ENCODE measurements at regions not wholly inside any gene's neighbourhood (a gene's known extent, or its start where the extent isn't known, plus 50 kb on each side); places are given as distances from the start of the nearest gene placed in this dataset.

- no peak overlapping the region for H3K27ac ChIP-seq
- TF ChIP-seq CTCF (IDR thresholded peaks at IDR 0.05) (no peak), ZFX (IDR thresholded peaks at IDR 0.05; ENCODE audit: borderline replicate concordance) (no peak)
These were observed 293.1 kb downstream of the CDCA7 start for GRCh38 chr2:173647681-173648311.

GRCh38 chr2:173648816-173649215 is 294.1 kb downstream of the CDCA7 start:
- H3K27ac ChIP-seq: no peak overlapping the region
- no peak for TF ChIP-seq ZFX (IDR thresholded peaks at IDR 0.05; ENCODE audit: borderline replicate concordance)
- no peak for TF ChIP-seq CTCF (IDR thresholded peaks at IDR 0.05)

GRCh38 chr2:173649527-173650219 is 295.0 kb downstream of the CDCA7 start:
- TF ChIP-seq CTCF (IDR thresholded peaks at IDR 0.05): no peak
- no peak for TF ChIP-seq ZFX (IDR thresholded peaks at IDR 0.05; ENCODE audit: borderline replicate concordance)
- H3K27ac ChIP-seq: no peak overlapping the region

- no peak overlapping the region for H3K27ac ChIP-seq
These were observed 297.2 kb downstream of the CDCA7 start for GRCh38 chr2:173651891-173652290.

GRCh38 chr2:173652311-173652710 is 297.6 kb downstream of the CDCA7 start:
- no peak overlapping the region for H3K27ac ChIP-seq
- TF ChIP-seq CTCF (IDR thresholded peaks at IDR 0.05): no peak
- TF ChIP-seq ZFX (IDR thresholded peaks at IDR 0.05; ENCODE audit: borderline replicate concordance): no peak

More at GRCh38 chr2:173651891-173652290, 297.2 kb downstream of the CDCA7 start:
- no peak for TF ChIP-seq CTCF (IDR thresholded peaks at IDR 0.05)
- no peak for TF ChIP-seq ZFX (IDR thresholded peaks at IDR 0.05; ENCODE audit: borderline replicate concordance)

GRCh38 chr2:173652767-173653431 is 298.2 kb downstream of the CDCA7 start:
- no peak overlapping the region for H3K27ac ChIP-seq

More at GRCh38 chr2:173652767-173653431, 298.2 kb downstream of the CDCA7 start:
- no peak for TF ChIP-seq CTCF (IDR thresholded peaks at IDR 0.05)
- no peak for TF ChIP-seq ZFX (IDR thresholded peaks at IDR 0.05; ENCODE audit: borderline replicate concordance)
